GM23338 (cell line): ENCODE measurements at regions not wholly inside any gene's neighbourhood (a gene's known extent, or its start where the extent isn't known, plus 50 kb on each side); places are given as distances from the start of the nearest gene placed in this dataset.

ENCODE experiments used
- ATAC-seq: fragments of 200-7000 bp; cut with Tn5 transposase; 3 replicates; pipeline ENCODE4 v1.9.1; 2020
- DNase-seq: peaks from one replicate; pipeline ENCODE4 v3.0.0-alpha.2; 2015; ENCODE audit warnings: low spot score
- H2AFZ ChIP-seq: fragments of 200-600 bp; sonication (generic); 2 replicates; pipeline ENCODE4 v1.8.0; 2016; ENCODE audit warnings: antibody characterized with exemption, mild to moderate bottlenecking, moderate library complexity
- H3F3A ChIP-seq: fragments of 200-600 bp; sonication (generic); replicated peaks from 2 replicates; pipeline ENCODE4 v1.8.0; 2017; ENCODE audit warnings: antibody characterized with exemption, mixed run types, low read depth
- H3K27ac ChIP-seq: fragments of 200-600 bp; sonication (generic); 2 replicates; pipeline ENCODE4 v1.6.1; 2016; ENCODE audit warnings: low read depth
- H3K27me3 ChIP-seq: fragments of 200-600 bp; sonication (generic); 2 replicates; pipeline ENCODE4 v1.8.0; 2016; ENCODE audit warnings: mild to moderate bottlenecking, mixed run types, moderate library complexity; ENCODE audit not compliant: insufficient read depth
- H3K36me3 ChIP-seq: fragments of 200-600 bp; sonication (generic); 2 replicates; pipeline ENCODE4 v1.8.0; 2016; ENCODE audit warnings: mild to moderate bottlenecking; ENCODE audit not compliant: insufficient read depth
- H3K4me1 ChIP-seq: fragments of 200-600 bp; sonication (generic); 2 replicates; pipeline ENCODE4 v1.8.0; 2016; ENCODE audit warnings: mild to moderate bottlenecking, moderate library complexity; ENCODE audit not compliant: insufficient read depth
- H3K4me2 ChIP-seq: fragments of 200-600 bp; sonication (generic); 2 replicates; pipeline ENCODE4 v1.7.1; 2017; ENCODE audit warnings: mixed run types
- H3K4me3 ChIP-seq: fragments of 200-600 bp; sonication (generic); 2 replicates; pipeline ENCODE4 v1.6.1; 2016; ENCODE audit warnings: mixed run types
- H3K79me2 ChIP-seq: fragments of 200-600 bp; sonication (generic); replicated peaks from 2 replicates; pipeline ENCODE4 v1.8.0; 2017; ENCODE audit warnings: mild to moderate bottlenecking; ENCODE audit not compliant: insufficient read depth
- H3K9me2 ChIP-seq: fragments of 200-600 bp; sonication (generic); 2 replicates; pipeline ENCODE4 v1.8.0; 2017; ENCODE audit not compliant: insufficient read depth
- H4K20me1 ChIP-seq: fragments of 200-600 bp; sonication (generic); replicated peaks from 2 replicates; pipeline ENCODE4 v1.8.0; 2017; ENCODE audit warnings: mild to moderate bottlenecking; ENCODE audit not compliant: insufficient read depth
- H3K27ac Mint-ChIP-seq: 2 replicates; pipeline ENCODE4 v1.8.0; 2020; ENCODE audit warnings: inconsistent platforms, mild to moderate bottlenecking, moderate library complexity, mixed read lengths
- H3K27me3 Mint-ChIP-seq: 3 replicates; pipeline ENCODE4 v1.8.0; 2022; ENCODE audit warnings: low read depth, mild to moderate bottlenecking, moderate library complexity, mixed read lengths, inconsistent platforms; ENCODE audit not compliant: insufficient read depth, poor library complexity
- H3K36me3 Mint-ChIP-seq: 3 replicates; pipeline ENCODE4 v1.8.0; 2021; ENCODE audit warnings: low read depth, mild to moderate bottlenecking, inconsistent platforms, moderate library complexity, mixed read lengths
- H3K4me1 Mint-ChIP-seq: 3 replicates; pipeline ENCODE4 v1.8.0; 2020; ENCODE audit warnings: mild to moderate bottlenecking, inconsistent platforms, mixed read lengths
- H3K4me3 Mint-ChIP-seq: 3 replicates; pipeline ENCODE4 v1.8.0; 2021; ENCODE audit warnings: moderate library complexity, mild to moderate bottlenecking, inconsistent platforms, mixed read lengths
- H3K9me3 Mint-ChIP-seq: 3 replicates; pipeline ENCODE4 v1.8.0; 2020; ENCODE audit warnings: moderate library complexity, mild to moderate bottlenecking, inconsistent platforms, mixed read lengths
- CREB1 ChIP-seq: fragments of 250-450 bp; sonication (Bioruptor Pico); IDR thresholded peaks from 2 replicates; pipeline ENCODE4 v1.5.0; 2020; ENCODE audit warnings: low read depth, mild to moderate bottlenecking, moderate library complexity
- EZH2 ChIP-seq: fragments of 200-600 bp; sonication (generic); IDR thresholded peaks from one replicate; pipeline ENCODE4 v1.8.0; 2017; ENCODE audit warnings: antibody characterized with exemption, mild to moderate bottlenecking, low read depth; ENCODE audit not compliant: unreplicated experiment
- EZH2phosphoT487 ChIP-seq: fragments of 200-600 bp; sonication (generic); IDR thresholded peaks from one replicate; pipeline ENCODE4 v1.8.1; 2018; ENCODE audit warnings: antibody characterized with exemption; ENCODE audit not compliant: unreplicated experiment
- JUNB ChIP-seq: IDR thresholded peaks from one replicate; pipeline ENCODE4 v1.6.1; 2016; ENCODE audit warnings: antibody characterized with exemption; ENCODE audit not compliant: unreplicated experiment
- NANOG ChIP-seq: IDR thresholded peaks from 2 replicates; pipeline ENCODE4 v1.6.1; 2016; ENCODE audit warnings: antibody characterized with exemption, borderline replicate concordance
- POLR2AphosphoS5 ChIP-seq: IDR thresholded peaks from 2 replicates; pipeline ENCODE4 v1.6.1; 2016; ENCODE audit warnings: antibody characterized with exemption, low read depth
- STAT1 ChIP-seq: IDR thresholded peaks from one replicate; pipeline ENCODE4 v1.6.1; 2016; ENCODE audit warnings: antibody characterized with exemption; ENCODE audit not compliant: unreplicated experiment
- ZNF114 ChIP-seq: fragments of 250-450 bp; sonication (Bioruptor Pico); IDR thresholded peaks from 2 replicates; pipeline ENCODE4 v1.5.0; 2020; ENCODE audit warnings: mild to moderate bottlenecking, moderate library complexity
- ZNF331 ChIP-seq: fragments of 250-450 bp; sonication (Bioruptor Pico); IDR thresholded peaks from 2 replicates; pipeline ENCODE4 v1.5.0; 2020; ENCODE audit warnings: low read depth, mild to moderate bottlenecking, moderate library complexity
- TF ChIP-seq, protein P1 (sequence below): fragments of 250-450 bp; sonication (Bioruptor Pico); IDR thresholded peaks from 2 replicates; pipeline ENCODE4 v1.5.0; 2020; ENCODE audit warnings: mild to moderate bottlenecking, moderate library complexity
- TF ChIP-seq, protein P2 (sequence below): IDR thresholded peaks from one replicate; pipeline ENCODE4 v1.6.1; 2018; ENCODE audit warnings: antibody characterized with exemption; ENCODE audit not compliant: unreplicated experiment
- TF ChIP-seq, protein P3 (sequence below): IDR thresholded peaks from 2 replicates; pipeline ENCODE4 v1.6.1; 2016; ENCODE audit warnings: antibody characterized with exemption
- TF ChIP-seq, protein P4 (sequence below), 2 experiments: fragments of 200-600 bp in 1 of 2; sonication (generic) in 1 of 2; conservative IDR thresholded peaks; 2 replicates each; pipeline versions ENCODE4 v1.5.1 to v1.6.1; 2016 to 2017; ENCODE audit warnings: antibody characterized with exemption in 2 of 2, low read depth in 2 of 2, mild to moderate bottlenecking in 2 of 2, moderate library complexity in 1 of 2

DNA sequence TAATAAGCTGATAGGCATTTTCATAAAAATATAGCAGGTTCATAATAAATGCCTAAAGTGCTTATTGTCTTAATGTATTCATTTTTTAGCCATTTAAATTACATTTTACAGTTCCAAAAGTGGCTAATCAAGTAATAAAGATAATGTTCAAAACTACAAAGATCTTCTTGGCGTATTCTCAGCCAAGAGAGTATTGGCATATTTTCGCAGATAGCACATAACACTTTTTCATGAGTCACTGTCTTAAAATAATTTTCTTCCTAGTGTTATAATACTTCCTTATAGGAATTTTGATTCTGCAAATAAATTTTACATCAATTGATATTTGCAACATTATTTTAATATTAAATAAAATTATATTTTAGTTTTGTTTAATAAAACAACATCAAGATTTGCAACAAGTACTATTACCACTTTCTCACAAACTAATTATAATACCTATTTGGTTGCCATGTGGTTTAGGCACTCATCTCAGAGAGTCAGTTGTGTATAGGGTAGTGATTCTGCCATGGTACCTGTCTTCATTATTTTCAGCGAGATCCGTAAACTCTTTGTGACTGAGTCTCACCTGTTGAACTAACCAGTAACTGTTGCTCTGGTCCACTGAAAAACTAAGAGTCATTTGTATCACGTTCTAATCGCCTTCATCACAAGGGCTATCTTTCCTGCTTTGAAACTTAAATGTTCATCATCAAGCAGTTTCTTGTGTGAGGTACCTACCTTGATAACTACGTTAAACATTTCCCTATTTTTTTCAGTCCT lies 152.5 kb upstream of the AKR1E2 start (continued):
- TF ChIP-seq, protein P1, sequence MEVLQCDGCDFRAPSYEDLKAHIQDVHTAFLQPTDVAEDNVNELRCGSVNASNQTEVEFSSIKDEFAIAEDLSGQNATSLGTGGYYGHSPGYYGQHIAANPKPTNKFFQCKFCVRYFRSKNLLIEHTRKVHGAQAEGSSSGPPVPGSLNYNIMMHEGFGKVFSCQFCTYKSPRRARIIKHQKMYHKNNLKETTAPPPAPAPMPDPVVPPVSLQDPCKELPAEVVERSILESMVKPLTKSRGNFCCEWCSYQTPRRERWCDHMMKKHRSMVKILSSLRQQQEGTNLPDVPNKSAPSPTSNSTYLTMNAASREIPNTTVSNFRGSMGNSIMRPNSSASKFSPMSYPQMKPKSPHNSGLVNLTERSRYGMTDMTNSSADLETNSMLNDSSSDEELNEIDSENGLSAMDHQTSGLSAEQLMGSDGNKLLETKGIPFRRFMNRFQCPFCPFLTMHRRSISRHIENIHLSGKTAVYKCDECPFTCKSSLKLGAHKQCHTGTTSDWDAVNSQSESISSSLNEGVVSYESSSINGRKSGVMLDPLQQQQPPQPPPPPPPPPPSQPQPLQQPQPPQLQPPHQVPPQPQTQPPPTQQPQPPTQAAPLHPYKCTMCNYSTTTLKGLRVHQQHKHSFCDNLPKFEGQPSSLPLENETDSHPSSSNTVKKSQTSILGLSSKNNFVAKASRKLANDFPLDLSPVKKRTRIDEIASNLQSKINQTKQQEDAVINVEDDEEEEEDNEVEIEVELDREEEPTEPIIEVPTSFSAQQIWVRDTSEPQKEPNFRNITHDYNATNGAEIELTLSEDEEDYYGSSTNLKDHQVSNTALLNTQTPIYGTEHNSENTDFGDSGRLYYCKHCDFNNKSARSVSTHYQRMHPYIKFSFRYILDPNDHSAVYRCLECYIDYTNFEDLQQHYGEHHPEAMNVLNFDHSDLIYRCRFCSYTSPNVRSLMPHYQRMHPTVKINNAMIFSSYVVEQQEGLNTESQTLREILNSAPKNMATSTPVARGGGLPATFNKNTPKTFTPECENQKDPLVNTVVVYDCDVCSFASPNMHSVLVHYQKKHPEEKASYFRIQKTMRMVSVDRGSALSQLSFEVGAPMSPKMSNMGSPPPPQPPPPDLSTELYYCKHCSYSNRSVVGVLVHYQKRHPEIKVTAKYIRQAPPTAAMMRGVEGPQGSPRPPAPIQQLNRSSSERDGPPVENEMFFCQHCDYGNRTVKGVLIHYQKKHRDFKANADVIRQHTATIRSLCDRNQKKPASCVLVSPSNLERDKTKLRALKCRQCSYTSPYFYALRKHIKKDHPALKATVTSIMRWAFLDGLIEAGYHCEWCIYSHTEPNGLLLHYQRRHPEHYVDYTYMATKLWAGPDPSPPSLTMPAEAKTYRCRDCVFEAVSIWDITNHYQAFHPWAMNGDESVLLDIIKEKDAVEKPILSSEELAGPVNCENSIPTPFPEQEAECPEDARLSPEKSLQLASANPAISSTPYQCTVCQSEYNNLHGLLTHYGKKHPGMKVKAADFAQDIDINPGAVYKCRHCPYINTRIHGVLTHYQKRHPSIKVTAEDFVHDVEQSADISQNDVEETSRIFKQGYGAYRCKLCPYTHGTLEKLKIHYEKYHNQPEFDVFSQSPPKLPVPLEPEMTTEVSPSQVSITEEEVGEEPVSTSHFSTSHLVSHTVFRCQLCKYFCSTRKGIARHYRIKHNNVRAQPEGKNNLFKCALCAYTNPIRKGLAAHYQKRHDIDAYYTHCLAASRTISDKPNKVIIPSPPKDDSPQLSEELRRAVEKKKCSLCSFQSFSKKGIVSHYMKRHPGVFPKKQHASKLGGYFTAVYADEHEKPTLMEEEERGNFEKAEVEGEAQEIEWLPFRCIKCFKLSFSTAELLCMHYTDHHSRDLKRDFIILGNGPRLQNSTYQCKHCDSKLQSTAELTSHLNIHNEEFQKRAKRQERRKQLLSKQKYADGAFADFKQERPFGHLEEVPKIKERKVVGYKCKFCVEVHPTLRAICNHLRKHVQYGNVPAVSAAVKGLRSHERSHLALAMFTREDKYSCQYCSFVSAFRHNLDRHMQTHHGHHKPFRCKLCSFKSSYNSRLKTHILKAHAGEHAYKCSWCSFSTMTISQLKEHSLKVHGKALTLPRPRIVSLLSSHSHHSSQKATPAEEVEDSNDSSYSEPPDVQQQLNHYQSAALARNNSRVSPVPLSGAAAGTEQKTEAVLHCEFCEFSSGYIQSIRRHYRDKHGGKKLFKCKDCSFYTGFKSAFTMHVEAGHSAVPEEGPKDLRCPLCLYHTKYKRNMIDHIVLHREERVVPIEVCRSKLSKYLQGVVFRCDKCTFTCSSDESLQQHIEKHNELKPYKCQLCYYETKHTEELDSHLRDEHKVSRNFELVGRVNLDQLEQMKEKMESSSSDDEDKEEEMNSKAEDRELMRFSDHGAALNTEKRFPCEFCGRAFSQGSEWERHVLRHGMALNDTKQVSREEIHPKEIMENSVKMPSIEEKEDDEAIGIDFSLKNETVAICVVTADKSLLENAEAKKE (CRISPR knock-in tag): no peak
- no peak for TF ChIP-seq ZNF331
- no peak for TF ChIP-seq CREB1
- TF ChIP-seq NANOG: no peak
- no peak for TF ChIP-seq POLR2AphosphoS5
- TF ChIP-seq EZH2phosphoT487: no peak
- no peak for TF ChIP-seq JUNB
- no peak for TF ChIP-seq EZH2

DNA sequence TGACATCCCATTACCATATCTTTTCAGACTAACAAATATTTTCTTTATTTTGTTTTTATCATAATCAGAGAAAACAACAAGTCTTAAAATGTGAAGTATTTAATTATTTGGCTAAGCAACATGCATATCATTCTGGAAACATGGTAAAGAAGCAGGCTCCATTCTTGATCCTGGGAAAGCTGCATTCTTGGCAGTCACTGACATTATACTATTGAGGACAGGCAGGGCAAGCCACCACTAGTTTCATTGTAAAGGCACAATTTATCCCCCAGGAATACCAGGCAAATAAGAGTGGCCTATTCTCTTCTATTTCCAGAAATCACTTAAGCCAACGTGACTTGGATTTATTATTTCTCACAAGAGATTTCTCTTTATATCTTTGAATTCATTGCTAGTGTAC lies 153.8 kb upstream of the AKR1E2 start:
- no peak overlapping the region for H3K27ac Mint-ChIP-seq
- DNase-seq: no peak
- no peak overlapping the region for H3K4me3 Mint-ChIP-seq
- Histone ChIP-seq H4K20me1 (no peaks in the 10 kb centered on the region), H3K4me1 (no peaks in the 10 kb centered on the region), H2AFZ (no peak overlapping the region), H3K4me3 (no peak overlapping the region), H3K27ac (no peak overlapping the region), H3K27me3 (no peaks in the 10 kb centered on the region), H3K4me2 (no peak overlapping the region), H3K9me2 (no peaks in the 10 kb centered on the region), H3F3A (no peaks in the 10 kb centered on the region), H3K36me3 (no peaks in the 10 kb centered on the region), H3K79me2 (no peaks in the 10 kb centered on the region)
- H3K4me1 Mint-ChIP-seq: no peaks in the 10 kb centered on the region
- no peaks in the 10 kb centered on the region; the same call in 2 of the 3 replicates for H3K9me3 Mint-ChIP-seq
- H3K36me3 Mint-ChIP-seq: no peaks in the 10 kb centered on the region
- ATAC-seq: no peak
- no peaks in the 10 kb centered on the region for H3K27me3 Mint-ChIP-seq
- TF ChIP-seq ZNF114 (CRISPR knock-in tag) (no peak), EZH2phosphoT487 (no peak), STAT1 (no peak), POLR2AphosphoS5 (no peak), JUNB (no peak), CREB1 (no peak)
- TF ChIP-seq, protein P2, sequence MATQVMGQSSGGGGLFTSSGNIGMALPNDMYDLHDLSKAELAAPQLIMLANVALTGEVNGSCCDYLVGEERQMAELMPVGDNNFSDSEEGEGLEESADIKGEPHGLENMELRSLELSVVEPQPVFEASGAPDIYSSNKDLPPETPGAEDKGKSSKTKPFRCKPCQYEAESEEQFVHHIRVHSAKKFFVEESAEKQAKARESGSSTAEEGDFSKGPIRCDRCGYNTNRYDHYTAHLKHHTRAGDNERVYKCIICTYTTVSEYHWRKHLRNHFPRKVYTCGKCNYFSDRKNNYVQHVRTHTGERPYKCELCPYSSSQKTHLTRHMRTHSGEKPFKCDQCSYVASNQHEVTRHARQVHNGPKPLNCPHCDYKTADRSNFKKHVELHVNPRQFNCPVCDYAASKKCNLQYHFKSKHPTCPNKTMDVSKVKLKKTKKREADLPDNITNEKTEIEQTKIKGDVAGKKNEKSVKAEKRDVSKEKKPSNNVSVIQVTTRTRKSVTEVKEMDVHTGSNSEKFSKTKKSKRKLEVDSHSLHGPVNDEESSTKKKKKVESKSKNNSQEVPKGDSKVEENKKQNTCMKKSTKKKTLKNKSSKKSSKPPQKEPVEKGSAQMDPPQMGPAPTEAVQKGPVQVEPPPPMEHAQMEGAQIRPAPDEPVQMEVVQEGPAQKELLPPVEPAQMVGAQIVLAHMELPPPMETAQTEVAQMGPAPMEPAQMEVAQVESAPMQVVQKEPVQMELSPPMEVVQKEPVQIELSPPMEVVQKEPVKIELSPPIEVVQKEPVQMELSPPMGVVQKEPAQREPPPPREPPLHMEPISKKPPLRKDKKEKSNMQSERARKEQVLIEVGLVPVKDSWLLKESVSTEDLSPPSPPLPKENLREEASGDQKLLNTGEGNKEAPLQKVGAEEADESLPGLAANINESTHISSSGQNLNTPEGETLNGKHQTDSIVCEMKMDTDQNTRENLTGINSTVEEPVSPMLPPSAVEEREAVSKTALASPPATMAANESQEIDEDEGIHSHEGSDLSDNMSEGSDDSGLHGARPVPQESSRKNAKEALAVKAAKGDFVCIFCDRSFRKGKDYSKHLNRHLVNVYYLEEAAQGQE: no peak
- TF ChIP-seq, protein P3, sequence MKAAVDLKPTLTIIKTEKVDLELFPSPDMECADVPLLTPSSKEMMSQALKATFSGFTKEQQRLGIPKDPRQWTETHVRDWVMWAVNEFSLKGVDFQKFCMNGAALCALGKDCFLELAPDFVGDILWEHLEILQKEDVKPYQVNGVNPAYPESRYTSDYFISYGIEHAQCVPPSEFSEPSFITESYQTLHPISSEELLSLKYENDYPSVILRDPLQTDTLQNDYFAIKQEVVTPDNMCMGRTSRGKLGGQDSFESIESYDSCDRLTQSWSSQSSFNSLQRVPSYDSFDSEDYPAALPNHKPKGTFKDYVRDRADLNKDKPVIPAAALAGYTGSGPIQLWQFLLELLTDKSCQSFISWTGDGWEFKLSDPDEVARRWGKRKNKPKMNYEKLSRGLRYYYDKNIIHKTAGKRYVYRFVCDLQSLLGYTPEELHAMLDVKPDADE: no peak
- TF ChIP-seq, protein P4, sequence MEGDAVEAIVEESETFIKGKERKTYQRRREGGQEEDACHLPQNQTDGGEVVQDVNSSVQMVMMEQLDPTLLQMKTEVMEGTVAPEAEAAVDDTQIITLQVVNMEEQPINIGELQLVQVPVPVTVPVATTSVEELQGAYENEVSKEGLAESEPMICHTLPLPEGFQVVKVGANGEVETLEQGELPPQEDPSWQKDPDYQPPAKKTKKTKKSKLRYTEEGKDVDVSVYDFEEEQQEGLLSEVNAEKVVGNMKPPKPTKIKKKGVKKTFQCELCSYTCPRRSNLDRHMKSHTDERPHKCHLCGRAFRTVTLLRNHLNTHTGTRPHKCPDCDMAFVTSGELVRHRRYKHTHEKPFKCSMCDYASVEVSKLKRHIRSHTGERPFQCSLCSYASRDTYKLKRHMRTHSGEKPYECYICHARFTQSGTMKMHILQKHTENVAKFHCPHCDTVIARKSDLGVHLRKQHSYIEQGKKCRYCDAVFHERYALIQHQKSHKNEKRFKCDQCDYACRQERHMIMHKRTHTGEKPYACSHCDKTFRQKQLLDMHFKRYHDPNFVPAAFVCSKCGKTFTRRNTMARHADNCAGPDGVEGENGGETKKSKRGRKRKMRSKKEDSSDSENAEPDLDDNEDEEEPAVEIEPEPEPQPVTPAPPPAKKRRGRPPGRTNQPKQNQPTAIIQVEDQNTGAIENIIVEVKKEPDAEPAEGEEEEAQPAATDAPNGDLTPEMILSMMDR (conservative IDR thresholded peaks at IDR 0.05; ENCODE audit: low read depth in 2 of 2): no peak
